Fibroblast of villous mesenchyme (primary cell): ENCODE measurements at regions not wholly inside any gene's neighbourhood (a gene's known extent, or its start where the extent isn't known, plus 50 kb on each side); places are given as distances from the start of the nearest gene placed in this dataset.
A peak's percentile ranks its signal among the peaks of the same experiment; 100 is the strongest.

Experiments
- DNase-seq: peaks from one replicate; pipeline ENCODE4 v3.0.0-alpha.2; 2010; ENCODE audit warnings: low read depth
- H3K4me3 ChIP-seq: 2 replicates; pipeline ENCODE4 v1.5.1; 2011; ENCODE audit warnings: low read depth, mild to moderate bottlenecking, low read length
- TF ChIP-seq, protein P1 (sequence below): IDR thresholded peaks from 2 replicates; pipeline ENCODE4 v1.5.1; 2012; ENCODE audit warnings: low read depth, mild to moderate bottlenecking, low read length; ENCODE audit not compliant: insufficient read depth

DNA sequence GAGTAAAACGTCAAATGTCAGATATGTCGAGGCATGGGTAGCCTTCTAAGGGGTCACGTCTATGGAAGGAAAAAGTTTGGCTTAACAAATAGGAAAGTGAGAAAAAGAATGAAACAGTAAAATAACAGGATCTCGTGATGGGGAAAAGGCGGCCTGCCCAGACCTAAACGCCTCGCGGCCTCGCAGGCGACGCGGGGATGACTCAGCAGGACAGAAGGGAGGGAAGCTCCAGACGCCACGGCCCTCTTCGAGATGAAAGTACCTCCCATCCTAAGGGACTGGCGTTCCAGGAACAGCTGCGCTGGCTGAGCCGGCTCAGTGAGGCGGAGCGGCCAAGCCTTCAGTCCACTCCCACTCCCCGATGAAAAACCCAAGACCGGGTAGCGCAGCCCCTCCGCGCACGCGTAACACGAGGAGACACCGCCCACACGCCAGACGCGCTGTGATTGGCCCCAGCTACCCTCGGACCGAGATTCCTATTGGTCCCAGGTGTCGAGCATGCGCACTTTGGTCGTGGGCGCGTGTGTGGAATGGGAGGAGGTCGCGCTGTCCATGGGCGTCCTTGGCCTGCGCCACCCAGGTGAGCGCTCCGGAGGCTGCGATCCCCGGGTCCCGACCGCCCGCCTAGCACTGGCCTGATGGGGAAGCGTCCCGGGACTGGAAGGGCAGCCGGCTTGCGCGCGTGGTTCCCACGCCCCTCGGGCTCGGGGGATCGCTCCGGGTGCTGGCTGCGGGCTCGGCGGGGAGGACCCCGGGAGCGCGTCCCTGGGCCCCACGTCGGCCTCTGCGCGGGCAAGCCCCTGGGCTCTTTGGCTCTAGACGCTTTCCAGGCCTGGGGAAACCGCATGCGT is 588.5 kb downstream of the MTRR start:
- TF ChIP-seq, protein P1, sequence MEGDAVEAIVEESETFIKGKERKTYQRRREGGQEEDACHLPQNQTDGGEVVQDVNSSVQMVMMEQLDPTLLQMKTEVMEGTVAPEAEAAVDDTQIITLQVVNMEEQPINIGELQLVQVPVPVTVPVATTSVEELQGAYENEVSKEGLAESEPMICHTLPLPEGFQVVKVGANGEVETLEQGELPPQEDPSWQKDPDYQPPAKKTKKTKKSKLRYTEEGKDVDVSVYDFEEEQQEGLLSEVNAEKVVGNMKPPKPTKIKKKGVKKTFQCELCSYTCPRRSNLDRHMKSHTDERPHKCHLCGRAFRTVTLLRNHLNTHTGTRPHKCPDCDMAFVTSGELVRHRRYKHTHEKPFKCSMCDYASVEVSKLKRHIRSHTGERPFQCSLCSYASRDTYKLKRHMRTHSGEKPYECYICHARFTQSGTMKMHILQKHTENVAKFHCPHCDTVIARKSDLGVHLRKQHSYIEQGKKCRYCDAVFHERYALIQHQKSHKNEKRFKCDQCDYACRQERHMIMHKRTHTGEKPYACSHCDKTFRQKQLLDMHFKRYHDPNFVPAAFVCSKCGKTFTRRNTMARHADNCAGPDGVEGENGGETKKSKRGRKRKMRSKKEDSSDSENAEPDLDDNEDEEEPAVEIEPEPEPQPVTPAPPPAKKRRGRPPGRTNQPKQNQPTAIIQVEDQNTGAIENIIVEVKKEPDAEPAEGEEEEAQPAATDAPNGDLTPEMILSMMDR = no peak
- H3K4me3 ChIP-seq = peak overlapping the region; percentile 88
- peak; percentile 99 for DNase-seq

DNA sequence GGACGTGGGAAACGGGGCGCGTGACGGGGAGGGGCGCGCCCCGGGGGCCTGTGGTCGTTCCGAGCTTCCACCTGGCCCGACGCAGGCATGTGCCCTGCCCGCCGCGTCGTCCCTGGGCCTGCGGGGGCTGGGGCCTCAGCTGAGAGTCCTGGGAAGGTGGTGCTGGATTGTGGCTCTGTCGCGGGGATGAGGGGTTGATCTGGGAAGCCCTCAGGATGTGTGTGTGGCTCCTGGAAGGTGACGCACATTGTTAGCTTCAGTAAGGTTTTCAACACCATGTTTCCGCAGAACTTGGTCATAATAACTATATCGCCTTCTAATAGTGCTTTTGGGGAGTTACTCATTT is 589.1 kb downstream of the MTRR start:
- peak; percentile 37 for DNase-seq
- H3K4me3 ChIP-seq = peak overlapping the region; percentile 88
- TF ChIP-seq, protein P1 = no peak

DNA sequence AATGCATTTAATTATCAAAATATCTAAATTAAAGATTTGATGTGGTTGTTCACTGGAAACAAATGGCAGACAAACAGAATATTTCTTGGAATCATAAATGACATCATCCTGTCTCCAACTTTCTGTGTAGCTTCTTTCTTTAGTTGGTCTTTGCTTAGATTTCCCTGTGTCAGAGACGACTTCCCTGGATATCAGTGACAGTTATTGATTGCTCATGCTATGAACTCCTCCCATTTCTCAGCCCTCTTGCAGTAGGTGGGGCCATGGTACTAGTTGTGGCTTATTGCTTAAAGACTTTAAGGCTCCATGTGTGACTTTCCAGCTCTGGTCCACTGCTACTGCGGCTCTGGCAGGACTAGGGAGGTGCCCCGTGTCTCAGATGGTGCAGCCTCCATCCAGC is 592.6 kb downstream of the MTRR start:
- TF ChIP-seq, protein P1 = no peak
- no peak for DNase-seq
- no peak overlapping the region for H3K4me3 ChIP-seq

DNA sequence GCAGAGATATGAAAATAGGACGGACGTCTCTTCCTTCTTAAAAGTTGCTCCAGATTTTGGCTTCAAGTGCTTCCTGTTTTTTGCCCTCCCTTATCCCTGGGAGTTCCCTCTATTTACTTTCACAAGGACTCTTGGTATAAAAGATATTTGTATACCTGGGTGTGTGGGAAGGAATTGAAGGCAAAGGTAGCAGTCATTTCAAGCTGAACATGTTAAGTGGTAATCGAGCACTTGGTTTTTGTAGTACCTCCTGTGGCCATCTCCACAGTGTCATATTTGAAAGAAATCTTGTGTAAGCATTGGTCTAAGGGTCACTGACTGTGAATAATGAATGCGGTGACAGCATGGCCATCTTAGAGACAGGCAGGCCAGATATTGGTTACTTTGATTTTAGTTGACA is 593.6 kb downstream of the MTRR start:
- DNase-seq = no peak
- TF ChIP-seq, protein P1 = no peak
- no peak overlapping the region for H3K4me3 ChIP-seq

DNA sequence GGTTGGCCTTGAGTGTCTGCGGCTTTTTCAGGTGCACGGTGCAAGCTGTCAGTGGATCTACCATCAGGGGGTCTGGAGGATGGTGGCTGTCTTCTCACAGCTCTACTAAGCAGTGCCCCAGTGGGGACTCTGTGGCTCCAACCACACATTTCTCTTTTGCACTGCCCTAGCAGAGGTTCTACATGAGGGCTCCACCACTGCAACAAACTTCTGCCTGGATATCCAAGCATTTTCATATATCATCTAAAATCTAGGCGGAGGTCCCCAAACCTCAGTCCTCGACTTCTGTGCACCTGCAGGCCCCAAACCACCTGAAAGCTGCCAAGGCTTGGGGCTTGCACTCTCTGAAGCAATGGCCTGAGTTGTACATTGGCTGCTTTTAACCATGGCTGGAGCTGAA is 601.5 kb downstream of the MTRR start:
- TF ChIP-seq, protein P1 = no peak
- H3K4me3 ChIP-seq = no peak overlapping the region

DNA sequence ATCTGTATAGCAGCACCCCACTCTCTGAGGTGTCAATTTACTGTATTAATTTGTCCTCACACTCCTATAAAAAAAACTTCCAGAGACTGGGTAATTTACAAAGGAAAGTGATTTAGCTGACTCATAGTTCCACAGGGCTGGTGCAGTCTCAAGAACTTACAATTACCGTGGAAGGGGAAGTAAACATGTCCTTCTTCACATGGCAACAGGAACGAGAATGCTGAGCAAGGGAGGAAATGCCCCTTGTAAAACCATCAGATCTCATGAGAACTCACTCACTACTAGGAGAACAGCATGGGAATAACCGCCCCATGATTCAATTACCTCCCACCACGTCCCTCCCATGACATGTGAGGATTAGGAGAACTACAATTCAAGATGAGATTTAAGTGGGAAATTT is 602.6 kb downstream of the MTRR start:
- TF ChIP-seq, protein P1 = no peak
- DNase-seq = no peak
- H3K4me3 ChIP-seq = no peak overlapping the region

More for the DNA sequence above, 601.5 kb downstream of the MTRR start:
- no peak for DNase-seq

DNA sequence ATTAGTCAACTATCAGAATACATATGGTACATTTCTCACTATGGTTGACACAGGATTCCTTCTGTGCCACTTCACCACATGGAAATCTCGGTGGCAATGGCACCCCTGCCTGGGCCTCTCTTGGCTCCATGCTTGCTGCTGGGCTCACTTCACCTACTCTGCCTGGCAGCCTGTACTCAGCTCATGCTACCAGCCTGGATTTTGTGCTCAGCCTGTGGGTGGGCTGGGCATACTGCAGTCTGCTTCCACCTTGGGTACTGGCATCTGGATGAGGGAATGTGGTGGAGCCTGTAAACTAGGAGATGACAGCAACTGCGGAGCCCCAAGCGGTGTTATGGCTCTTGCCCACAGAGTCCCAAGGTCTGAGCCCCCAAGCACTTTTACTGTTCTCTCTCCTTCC is 604.1 kb downstream of the MTRR start:
- H3K4me3 ChIP-seq = no peak overlapping the region
- TF ChIP-seq, protein P1 = no peak
- DNase-seq = no peak
